Immature natural killer cell (primary cell): ENCODE measurements at regions not wholly inside any gene's neighbourhood (a gene's known extent, or its start where the extent isn't known, plus 50 kb on each side); places are given as distances from the start of the nearest gene placed in this dataset.

ENCODE experiments used
- DNase-seq, 3 donors: peaks; one replicate each; pipeline ENCODE4 v3.0.0; 2022; ENCODE audit warnings: mixed read lengths in 1 of 3
- H3K27ac Mint-ChIP-seq, 6 donors: one replicate each; pipeline ENCODE4 v1.8.0; 2020; ENCODE audit warnings: mixed read lengths in 6 of 6, mild to moderate bottlenecking in 5 of 6, inconsistent platforms in 4 of 6, moderate library complexity in 3 of 6
- H3K27me3 Mint-ChIP-seq, 3 donors: one replicate each; pipeline ENCODE4 v1.8.0; 2020 to 2021; ENCODE audit warnings: low read depth in 3 of 3, mild to moderate bottlenecking in 3 of 3, mixed read lengths in 3 of 3, moderate library complexity in 3 of 3, inconsistent platforms in 1 of 3
- H3K36me3 Mint-ChIP-seq, 3 donors: one replicate each; pipeline ENCODE4 v1.8.0; 2020; ENCODE audit warnings: mixed read lengths in 3 of 3, inconsistent platforms in 2 of 3, mild to moderate bottlenecking in 2 of 3
- H3K4me1 Mint-ChIP-seq, 2 donors: one replicate each; pipeline ENCODE4 v1.8.0; 2020; ENCODE audit warnings: inconsistent platforms in 2 of 2, mild to moderate bottlenecking in 2 of 2, mixed read lengths in 2 of 2, moderate library complexity in 1 of 2
- H3K4me3 Mint-ChIP-seq, 5 donors: one replicate each; pipeline ENCODE4 v1.8.0; 2020; ENCODE audit warnings: mild to moderate bottlenecking in 5 of 5, mixed read lengths in 5 of 5, inconsistent platforms in 3 of 5, moderate library complexity in 3 of 5
- H3K9me3 Mint-ChIP-seq, 6 donors: one replicate each; pipeline ENCODE4 v1.8.0; 2020; ENCODE audit warnings: mild to moderate bottlenecking in 6 of 6, mixed read lengths in 6 of 6, inconsistent platforms in 4 of 6, moderate library complexity in 3 of 6

DNA sequence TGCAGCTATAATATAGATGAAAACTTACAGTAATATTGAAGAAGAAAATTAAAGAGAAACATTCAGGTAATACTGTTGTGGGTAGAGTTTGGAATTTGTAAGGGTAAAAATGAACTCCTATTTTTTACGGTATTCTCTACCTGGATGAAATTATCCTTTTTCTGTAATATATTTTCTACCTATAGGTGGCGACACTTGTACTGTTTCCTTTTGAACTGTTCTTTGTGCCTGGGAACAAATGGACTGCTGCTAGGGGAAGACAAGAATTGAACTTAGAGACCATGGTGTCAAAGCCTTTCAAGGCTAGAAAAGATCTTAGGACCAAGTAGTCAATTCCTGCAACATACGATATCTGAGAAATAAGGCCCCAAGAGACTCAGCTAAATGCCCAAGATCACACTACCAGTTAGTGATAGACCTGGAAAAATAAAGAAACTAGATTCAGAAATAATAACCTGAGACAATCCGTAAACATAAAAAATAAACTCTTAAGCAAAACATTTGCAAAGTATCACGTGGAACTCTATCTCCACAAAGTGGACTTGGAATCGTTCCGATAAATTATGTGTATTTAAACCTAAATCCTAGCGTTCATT, 383.8 kb downstream of the TFAP2A start:
- peaks cover 0 to 2% (median 0%) of the 10 kb centered on the region in 3 donors for H3K27me3 Mint-ChIP-seq
- no peaks in the 10 kb centered on the region for H3K36me3 Mint-ChIP-seq
- H3K9me3 Mint-ChIP-seq = peaks cover 0 to 14% (median 0%) of the 10 kb centered on the region in 6 donors
- DNase-seq = no peak
- H3K27ac Mint-ChIP-seq = no peak overlapping the region
- H3K4me1 Mint-ChIP-seq = no peaks in the 10 kb centered on the region
- no peak overlapping the region for H3K4me3 Mint-ChIP-seq

DNA sequence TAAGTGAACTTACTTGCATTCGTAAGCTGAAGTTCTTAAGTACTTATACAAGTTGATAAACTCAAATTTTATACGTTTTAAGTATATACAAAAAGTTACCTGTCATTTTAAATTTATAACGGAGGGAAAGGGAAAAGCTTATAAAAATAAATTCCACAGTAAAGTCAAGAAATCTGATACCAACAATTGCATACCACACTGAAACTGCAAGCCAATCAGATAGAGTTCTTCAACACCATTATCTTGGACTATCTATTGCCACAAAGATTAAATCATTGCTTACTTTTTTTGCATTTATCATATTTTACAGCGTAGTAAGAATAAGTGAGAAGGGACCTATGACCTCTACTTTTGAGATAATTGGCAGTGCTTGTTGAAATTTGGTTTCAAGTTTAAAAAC, 386.7 kb downstream of the TFAP2A start:
- H3K4me3 Mint-ChIP-seq = no peak overlapping the region
- peaks cover 0 to under 1% (median 0%) of the 10 kb centered on the region in 3 donors for H3K36me3 Mint-ChIP-seq
- peaks cover 0 to 2% (median 0%) of the 10 kb centered on the region in 3 donors for H3K27me3 Mint-ChIP-seq
- H3K27ac Mint-ChIP-seq = no peak overlapping the region
- no peak for DNase-seq
- H3K9me3 Mint-ChIP-seq = peaks cover 0 to 23% (median 0%) of the 10 kb centered on the region in 6 donors
- H3K4me1 Mint-ChIP-seq = no peaks in the 10 kb centered on the region

DNA sequence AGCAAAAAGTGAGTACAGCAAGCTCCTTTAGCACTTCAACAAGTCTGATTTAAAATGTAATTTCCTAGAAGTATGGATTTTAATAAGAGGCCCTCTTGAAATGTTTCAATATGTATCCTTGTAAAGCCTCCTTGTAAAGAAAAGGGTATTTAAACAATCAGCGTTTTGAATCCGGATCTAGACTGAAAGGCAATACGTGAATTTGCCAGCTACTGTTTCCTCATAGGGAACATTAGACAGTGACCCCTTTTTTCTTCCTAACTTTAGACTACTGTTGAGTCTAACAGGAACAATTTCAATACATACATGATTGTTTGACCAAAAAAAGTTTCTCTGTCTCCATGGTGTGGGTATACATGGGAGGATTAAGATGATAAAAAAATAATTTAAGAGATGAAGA, 395.0 kb downstream of the TFAP2A start:
- H3K36me3 Mint-ChIP-seq = peaks cover 0 to 5% (median 3%) of the 10 kb centered on the region in 3 donors
- H3K9me3 Mint-ChIP-seq = peaks cover 2 to 25% (median 8%) of the 10 kb centered on the region in 6 donors
- H3K4me3 Mint-ChIP-seq = no peak overlapping the region
- peaks cover 0 to 3% (median 0%) of the 10 kb centered on the region in 3 donors for H3K27me3 Mint-ChIP-seq
- H3K4me1 Mint-ChIP-seq = no peaks in the 10 kb centered on the region
- H3K27ac Mint-ChIP-seq = no peak overlapping the region
- DNase-seq = no peak

DNA sequence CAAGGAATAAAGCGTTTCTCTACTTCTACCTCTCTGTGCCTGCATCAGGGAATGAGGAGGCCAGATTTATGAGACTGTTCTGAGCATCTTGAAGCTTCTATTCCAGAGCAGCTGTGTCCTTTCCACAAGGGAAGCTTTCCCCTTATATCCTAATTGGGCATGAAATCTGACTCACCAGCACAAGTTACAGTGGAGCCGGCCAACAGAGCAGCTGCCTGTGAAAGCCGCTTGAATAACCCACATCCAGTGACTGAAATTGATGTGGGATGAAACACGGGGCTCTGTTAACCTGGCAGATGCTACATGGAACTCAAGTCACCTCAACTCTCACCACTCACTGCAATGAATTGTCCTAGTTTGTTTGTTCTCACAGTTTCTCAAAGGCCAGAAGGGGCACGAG, 400.3 kb downstream of the TFAP2A start:
- Mint-ChIP-seq H3K4me1 (no peaks in the 10 kb centered on the region), H3K9me3 (peaks cover 0 to 11% (median 6%) of the 10 kb centered on the region in 6 donors), H3K27ac (no peak overlapping the region), H3K36me3 (no peaks in the 10 kb centered on the region), H3K27me3 (peaks cover 0 to 2% (median 0%) of the 10 kb centered on the region in 3 donors), H3K4me3 (no peak overlapping the region)
- no peak for DNase-seq

DNA sequence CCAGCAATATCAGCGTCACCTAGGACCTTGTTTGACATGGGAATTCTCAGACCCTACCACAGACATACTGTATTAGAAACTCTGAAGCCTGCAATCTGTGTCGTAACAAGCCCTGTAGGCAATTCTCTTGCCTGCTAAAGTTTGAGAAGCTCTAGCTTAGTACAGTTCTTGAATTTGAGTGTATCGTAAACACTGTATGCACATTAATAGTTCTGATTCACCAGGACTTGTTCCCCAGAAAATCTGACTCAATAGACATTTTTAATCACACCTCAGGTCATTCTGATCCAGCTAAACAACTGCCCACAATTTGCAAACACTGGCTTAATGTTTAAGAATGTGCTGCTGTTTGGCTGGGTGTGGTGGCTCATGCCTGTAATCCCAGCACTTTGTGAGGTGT, 414.3 kb downstream of the TFAP2A start:
- Mint-ChIP-seq H3K36me3 (no peaks in the 10 kb centered on the region), H3K9me3 (peaks cover 0 to 16% (median 8%) of the 10 kb centered on the region in 6 donors), H3K27ac (no peak overlapping the region), H3K4me3 (no peak overlapping the region), H3K4me1 (no peaks in the 10 kb centered on the region), H3K27me3 (peaks cover 0 to 2% (median 0%) of the 10 kb centered on the region in 3 donors)
- DNase-seq = no peak

DNA sequence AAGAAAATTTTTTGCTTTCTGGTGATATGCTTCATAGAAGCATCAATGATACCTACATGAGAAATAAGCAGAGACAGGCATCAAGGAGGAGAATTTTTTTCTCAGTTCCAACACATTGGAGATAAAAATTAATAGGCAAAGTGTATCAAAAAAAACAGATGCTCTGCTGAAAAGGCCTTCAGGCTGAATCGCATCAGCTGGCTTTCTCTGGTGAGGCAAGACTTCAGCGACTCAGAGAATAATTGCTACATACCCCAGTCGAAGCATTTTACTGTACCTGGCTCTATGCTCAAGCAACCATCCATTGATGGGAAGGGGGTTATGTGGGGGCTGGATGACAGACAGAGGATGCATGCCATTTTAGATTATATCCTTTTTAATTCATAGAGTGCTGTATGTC, 415.1 kb downstream of the TFAP2A start:
- Mint-ChIP-seq H3K27ac (no peak overlapping the region), H3K4me1 (no peaks in the 10 kb centered on the region), H3K9me3 (peaks cover 0 to 16% (median 7%) of the 10 kb centered on the region in 6 donors), H3K36me3 (no peaks in the 10 kb centered on the region), H3K27me3 (peaks cover 0 to 2% (median 0%) of the 10 kb centered on the region in 3 donors), H3K4me3 (no peak overlapping the region)
- no peak for DNase-seq

DNA sequence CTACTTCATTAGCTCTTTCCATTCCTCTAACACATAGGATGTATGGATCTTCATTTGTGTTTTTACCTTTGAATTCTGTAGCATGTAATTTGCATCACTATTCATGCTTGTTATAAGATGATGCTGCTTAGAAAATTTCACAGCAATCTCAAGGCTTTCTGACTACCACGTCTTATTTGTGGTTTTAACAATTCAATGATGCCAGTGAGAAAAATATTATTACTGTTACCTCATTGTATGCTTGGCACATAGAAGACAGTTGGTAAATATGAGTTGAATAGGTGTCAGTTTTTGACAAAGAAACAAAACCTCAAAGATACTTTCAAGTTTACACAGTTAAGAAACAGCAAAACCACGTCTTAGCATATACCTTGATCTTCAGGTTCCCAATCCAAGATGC, 428.6 kb downstream of the TFAP2A start:
- no peaks in the 10 kb centered on the region for H3K36me3 Mint-ChIP-seq
- H3K9me3 Mint-ChIP-seq = peaks cover 3 to 49% (median 15%) of the 10 kb centered on the region in 6 donors
- H3K27ac Mint-ChIP-seq = no peak overlapping the region
- H3K27me3 Mint-ChIP-seq = peaks cover 0 to 2% (median 1%) of the 10 kb centered on the region in 3 donors
- no peaks in the 10 kb centered on the region for H3K4me1 Mint-ChIP-seq
- no peak overlapping the region for H3K4me3 Mint-ChIP-seq
- no peak for DNase-seq

DNA sequence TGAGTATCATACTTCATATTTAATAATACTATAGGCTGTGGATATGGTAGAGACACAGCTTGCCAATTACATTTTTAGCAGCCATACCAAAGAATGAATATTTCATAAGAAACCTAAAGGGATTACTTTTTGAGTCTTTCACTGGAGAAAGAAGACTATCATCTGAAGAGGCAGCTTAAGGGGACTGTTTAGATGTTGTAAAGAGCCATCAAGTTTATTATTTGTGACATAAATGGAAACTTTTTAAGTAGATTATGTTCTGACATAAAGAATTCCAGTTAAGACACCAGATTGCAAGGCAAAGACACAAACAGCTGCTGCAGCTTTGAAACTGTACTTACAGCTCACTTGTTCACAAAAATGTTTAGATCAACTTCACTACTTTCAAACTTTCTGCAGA, 429.4 kb downstream of the TFAP2A start:
- no peaks in the 10 kb centered on the region for H3K36me3 Mint-ChIP-seq
- H3K27me3 Mint-ChIP-seq = peaks cover 0 to 2% (median 1%) of the 10 kb centered on the region in 3 donors
- H3K27ac Mint-ChIP-seq = no peak overlapping the region
- H3K9me3 Mint-ChIP-seq = peaks cover 3 to 52% (median 14%) of the 10 kb centered on the region in 6 donors
- no peak overlapping the region for H3K4me3 Mint-ChIP-seq
- DNase-seq = no peak
- H3K4me1 Mint-ChIP-seq = no peaks in the 10 kb centered on the region

DNA sequence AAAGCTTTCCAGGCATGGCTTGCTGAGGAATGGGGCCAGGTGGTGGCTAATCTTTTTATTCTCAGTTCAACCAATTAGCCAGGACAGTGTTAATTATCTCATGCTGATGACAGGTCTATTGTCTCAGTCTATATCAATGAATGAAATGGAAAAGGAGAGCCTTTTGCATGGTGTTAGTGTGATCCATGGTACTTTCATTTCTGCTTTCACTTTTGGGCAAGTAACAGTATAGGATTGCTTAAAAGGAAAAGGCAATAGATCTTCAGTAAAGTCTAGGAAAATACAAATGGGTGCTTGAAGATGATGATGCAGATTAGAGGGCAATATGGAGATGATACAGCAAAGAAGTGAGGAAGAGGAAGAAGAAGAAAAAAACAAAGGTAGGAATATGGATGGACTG, 430.3 kb downstream of the TFAP2A start:
- peaks cover 2 to 51% (median 14%) of the 10 kb centered on the region in 6 donors for H3K9me3 Mint-ChIP-seq
- no peak overlapping the region for H3K27ac Mint-ChIP-seq
- no peaks in the 10 kb centered on the region for H3K36me3 Mint-ChIP-seq
- peaks cover 0 to 2% (median 1%) of the 10 kb centered on the region in 3 donors for H3K27me3 Mint-ChIP-seq
- no peaks in the 10 kb centered on the region for H3K4me1 Mint-ChIP-seq
- no peak overlapping the region for H3K4me3 Mint-ChIP-seq
- no peak for DNase-seq

DNA sequence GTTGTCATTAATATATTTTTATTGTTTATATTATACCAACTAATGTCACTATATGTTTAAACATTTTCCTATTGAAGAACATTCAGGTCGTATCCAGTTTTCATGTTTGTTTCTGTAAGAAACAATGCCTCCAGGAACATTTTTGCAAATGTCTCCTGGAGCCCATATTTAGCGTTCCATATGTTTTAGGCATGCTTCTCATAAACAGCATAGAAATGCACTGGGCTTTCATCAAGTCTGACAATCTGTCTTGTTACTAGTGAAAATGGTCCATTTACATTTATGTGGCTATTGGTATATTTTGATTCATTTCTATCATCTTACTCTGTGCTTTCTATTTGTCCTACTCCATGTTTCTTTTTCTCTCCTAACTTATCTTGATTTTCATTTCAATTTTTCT, 431.7 kb downstream of the TFAP2A start:
- H3K4me1 Mint-ChIP-seq = no peaks in the 10 kb centered on the region
- peaks cover 0 to 4% (median 0%) of the 10 kb centered on the region in 3 donors for H3K27me3 Mint-ChIP-seq
- DNase-seq = no peak
- peaks cover 2 to 44% (median 14%) of the 10 kb centered on the region in 6 donors for H3K9me3 Mint-ChIP-seq
- no peak overlapping the region for H3K27ac Mint-ChIP-seq
- no peak overlapping the region for H3K4me3 Mint-ChIP-seq
- H3K36me3 Mint-ChIP-seq = no peaks in the 10 kb centered on the region

DNA sequence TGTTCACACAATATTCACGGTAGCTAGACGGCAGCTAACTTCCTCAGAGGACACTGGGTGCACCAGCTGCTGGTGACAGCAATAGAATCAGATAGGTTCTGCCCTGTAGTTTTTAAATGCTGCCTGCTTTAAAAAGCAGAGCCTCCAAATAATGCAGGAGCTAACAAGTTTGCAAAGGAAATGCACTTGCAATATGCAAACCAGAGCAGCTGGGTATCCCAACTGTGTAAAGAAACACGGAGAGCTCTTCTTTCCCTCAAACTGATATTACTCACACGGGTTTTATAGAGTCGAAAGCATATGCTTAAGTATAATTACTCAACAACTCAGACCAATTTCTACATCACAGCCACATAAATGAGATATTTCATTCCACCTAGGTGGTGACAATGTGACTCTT, 432.7 kb downstream of the TFAP2A start:
- H3K27ac Mint-ChIP-seq = no peak overlapping the region
- H3K4me1 Mint-ChIP-seq = no peaks in the 10 kb centered on the region
- H3K27me3 Mint-ChIP-seq = peaks cover 0 to 4% (median 0%) of the 10 kb centered on the region in 3 donors
- H3K9me3 Mint-ChIP-seq = peaks cover 2 to 46% (median 13%) of the 10 kb centered on the region in 6 donors
- H3K4me3 Mint-ChIP-seq = no peak overlapping the region
- DNase-seq = no peak
- H3K36me3 Mint-ChIP-seq = no peaks in the 10 kb centered on the region

DNA sequence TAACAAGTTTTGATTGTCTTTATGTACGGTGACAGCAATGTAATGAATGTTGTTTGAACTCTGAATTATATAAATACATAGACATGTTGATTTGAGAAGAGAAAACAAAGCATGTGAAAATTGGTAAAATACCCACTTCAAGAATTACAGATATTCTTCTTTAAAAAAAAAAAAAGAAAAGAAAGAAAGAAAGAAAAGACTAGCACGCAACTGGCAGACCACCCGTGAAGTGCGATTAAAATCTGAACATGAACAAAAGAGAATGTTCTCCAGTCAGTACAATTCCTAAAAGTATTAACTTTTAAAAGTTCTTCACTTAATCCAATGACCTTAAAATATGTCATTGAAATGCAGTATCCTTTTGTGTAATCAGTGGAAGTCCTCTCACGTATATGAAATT, 434.9 kb downstream of the TFAP2A start:
- Mint-ChIP-seq H3K4me3 (no peak overlapping the region), H3K27me3 (peaks cover 0 to 2% (median 0%) of the 10 kb centered on the region in 3 donors), H3K36me3 (peaks cover 0 to 4% (median 0%) of the 10 kb centered on the region in 3 donors), H3K4me1 (no peaks in the 10 kb centered on the region), H3K9me3 (peaks cover 4 to 50% (median 10%) of the 10 kb centered on the region in 6 donors), H3K27ac (no peak overlapping the region)
- no peak for DNase-seq

DNA sequence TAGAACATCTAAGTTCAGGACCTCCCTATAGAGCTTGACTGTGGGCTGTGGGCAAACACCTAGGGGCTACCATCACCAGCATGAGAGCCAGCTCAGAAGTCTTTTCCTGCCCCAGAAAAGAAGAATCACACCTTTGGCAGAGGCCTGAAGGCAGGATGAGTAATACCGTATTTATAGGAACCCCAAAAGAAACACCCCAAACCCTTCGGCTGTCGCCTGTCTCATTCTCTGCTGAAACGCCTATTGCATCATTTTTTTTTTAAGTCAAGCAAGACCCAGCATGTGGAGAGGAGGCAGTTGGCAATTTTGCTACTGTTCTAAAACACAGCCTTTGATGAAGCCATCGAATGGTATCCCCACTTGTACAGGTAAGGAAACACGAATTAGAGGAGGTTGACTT, 436.4 kb downstream of the TFAP2A start:
- H3K4me3 Mint-ChIP-seq = no peak overlapping the region
- H3K9me3 Mint-ChIP-seq = peaks cover 3 to 41% (median 9%) of the 10 kb centered on the region in 6 donors
- H3K4me1 Mint-ChIP-seq = no peaks in the 10 kb centered on the region
- no peak overlapping the region for H3K27ac Mint-ChIP-seq
- H3K27me3 Mint-ChIP-seq = peaks cover 0 to 2% (median 0%) of the 10 kb centered on the region in 3 donors
- peaks cover 0 to 4% (median 0%) of the 10 kb centered on the region in 3 donors for H3K36me3 Mint-ChIP-seq
- no peak for DNase-seq

DNA sequence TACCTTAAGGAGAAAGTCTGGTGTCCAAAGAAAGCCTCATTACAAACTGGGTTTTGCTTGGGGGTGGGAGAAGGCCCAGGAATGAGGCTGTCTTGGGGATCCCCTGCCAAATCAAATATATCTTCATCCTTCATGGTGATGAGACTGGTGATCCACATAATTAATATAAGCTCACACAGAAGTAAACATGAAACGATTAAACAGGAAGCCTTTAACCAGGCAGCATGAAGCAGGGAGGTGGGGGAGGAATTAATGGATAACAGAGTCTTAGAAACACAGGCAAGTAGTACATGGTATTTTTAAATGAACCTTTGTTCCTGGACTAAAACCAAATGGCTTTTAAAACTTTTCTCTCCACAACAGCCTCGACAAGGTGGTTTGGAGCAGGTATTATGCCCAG, 437.5 kb downstream of the TFAP2A start:
- Mint-ChIP-seq H3K36me3 (peaks cover 0 to 4% (median 0%) of the 10 kb centered on the region in 3 donors), H3K4me1 (no peaks in the 10 kb centered on the region), H3K9me3 (peaks cover 3 to 34% (median 8%) of the 10 kb centered on the region in 6 donors), H3K27ac (no peak overlapping the region), H3K27me3 (peaks cover 0 to 2% (median 0%) of the 10 kb centered on the region in 3 donors), H3K4me3 (no peak overlapping the region)
- no peak for DNase-seq

DNA sequence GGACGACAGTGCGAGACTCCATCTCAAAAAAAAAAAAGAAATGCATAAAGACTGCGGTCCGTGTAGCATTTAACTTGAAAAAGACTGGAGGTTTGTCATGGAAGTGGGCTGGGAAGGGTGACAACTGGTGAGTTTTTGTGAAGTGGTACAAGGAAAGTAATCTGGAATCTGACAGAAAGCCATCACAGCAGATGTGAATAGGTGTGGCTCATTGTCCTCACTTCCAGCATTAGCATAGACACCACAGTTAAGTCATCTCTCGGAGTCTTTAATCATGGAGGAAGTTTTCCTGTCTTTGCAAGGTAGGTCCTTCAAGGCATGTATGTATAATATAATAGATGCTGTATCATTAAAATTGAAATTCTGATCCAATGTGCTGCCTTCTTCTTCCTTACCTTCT, 453.2 kb downstream of the TFAP2A start:
- no peak overlapping the region for H3K4me3 Mint-ChIP-seq
- H3K27ac Mint-ChIP-seq = no peak overlapping the region
- H3K27me3 Mint-ChIP-seq = peaks cover 0 to 3% (median 1%) of the 10 kb centered on the region in 3 donors
- no peaks in the 10 kb centered on the region for H3K36me3 Mint-ChIP-seq
- peaks cover 6 to 51% (median 18%) of the 10 kb centered on the region in 6 donors for H3K9me3 Mint-ChIP-seq
- no peaks in the 10 kb centered on the region for H3K4me1 Mint-ChIP-seq
- DNase-seq = no peak
